HCT116 (cell line): ENCODE measurements at regions not wholly inside any gene's neighbourhood (a gene's known extent, or its start where the extent isn't known, plus 50 kb on each side); places are given as distances from the start of the nearest gene placed in this dataset.

Source experiments
- ATAC-seq: fragments of 200-7000 bp; cut with Tn5 transposase; 2 replicates; pipeline ENCODE4 v1.9.1; 2020; ENCODE audit warnings: mild to moderate bottlenecking, moderate library complexity
- BruUV-seq: library from RNA; stranded (reverse); fragments of 400-500 nt; replicated peaks from 2 replicates; lab custom pipeline; 2021; lab: Mats Ljungman, UMichigan
- CTCF ChIA-PET: fragments of 300-600 bp; sonication (Branson Sonifier 250); formaldehyde crosslinking; loops from one replicate; lab custom pipeline; 2021; ENCODE audit warnings: antibody characterized with exemption; lab: Charles Lee
- POLR2A ChIA-PET: fragments of 300-600, 350-600 bp; sonication (Branson Sonifier 250); formaldehyde crosslinking; loops from one replicate; lab custom pipeline; 2021; ENCODE audit warnings: antibody characterized with exemption; lab: Charles Lee
- RAD21 ChIA-PET, 2 experiments: fragments of 300-600 bp; sonication (Branson Sonifier 250); formaldehyde crosslinking; loops; one replicate each; lab custom pipeline; 2023; ENCODE audit warnings: low total read pairs in 2 of 2; ENCODE audit not compliant: uncharacterized antibody in 2 of 2, unreplicated experiment in 2 of 2, low non-redundant PET in 1 of 2; lab: Charles Lee
- DNase-seq: peaks from one replicate; pipeline ENCODE4 v3.0.0-alpha.2; 2010; ENCODE audit warnings: low read depth, low spot score
- H2AFZ ChIP-seq: fragments of 200-600 bp; shearing (Covaris generic), sonication (generic); 2 replicates; pipeline ENCODE4 v1.6.1; 2017; ENCODE audit warnings: low read depth, mixed run types, mixed read lengths, antibody characterized with exemption, low read length; ENCODE audit not compliant: poor library complexity, severe bottlenecking
- H3K27ac ChIP-seq: 2 replicates; pipeline ENCODE4 v1.5.1; 2012; ENCODE audit warnings: low read depth, low read length
- H3K27me3 ChIP-seq: fragments of 200-600 bp; sonication (generic); 2 replicates; pipeline ENCODE4 v1.6.1; 2016; ENCODE audit warnings: mixed run types, low read length, mixed read lengths; ENCODE audit not compliant: insufficient read depth
- H3K36me3 ChIP-seq, 2 experiments: fragments of 200-500 bp in 1 of 2; fragments of 200-600 bp in 1 of 2; sonication (Bioruptor generic) in 1 of 2; sonication (generic) in 1 of 2; 2 replicates each; pipeline versions ENCODE4 v1.5.1 to v1.6.1; 2014 to 2016; ENCODE audit warnings: low read length in 2 of 2, inconsistent platforms in 1 of 2, mixed read lengths in 1 of 2, mixed run types in 1 of 2; ENCODE audit not compliant: insufficient read depth in 2 of 2, control insufficient read depth in 1 of 2
- H3K4me1 ChIP-seq, 2 experiments: fragments of 200-600 bp in 1 of 2; sonication (generic) in 1 of 2; 2 replicates each; pipeline versions ENCODE4 v1.5.1 to v1.6.1; 2012 to 2017; ENCODE audit warnings: low read length in 2 of 2, inconsistent platforms in 1 of 2, mild to moderate bottlenecking in 1 of 2, mixed read lengths in 1 of 2, mixed run types in 1 of 2, moderate library complexity in 1 of 2; ENCODE audit not compliant: insufficient read depth in 2 of 2, control insufficient read depth in 1 of 2
- H3K4me2 ChIP-seq: fragments of 200-600 bp; sonication (generic); 2 replicates; pipeline ENCODE4 v1.6.1; 2017; ENCODE audit warnings: mixed run types, low read length, mixed read lengths
- H3K4me3 ChIP-seq, 2 experiments: fragments of 200-600 bp in 1 of 2; sonication (generic) in 1 of 2; replicated peaks in 1 of 2; 2 replicates each; pipeline ENCODE4 v1.5.1; 2011 to 2016; ENCODE audit warnings: low read length in 2 of 2, control low read depth in 1 of 2, low read depth in 1 of 2, mild to moderate bottlenecking in 1 of 2, mixed read lengths in 1 of 2, mixed run types in 1 of 2
- H3K79me2 ChIP-seq: fragments of 200-600 bp; sonication (generic); 2 replicates; pipeline ENCODE4 v1.6.1; 2017; ENCODE audit warnings: mild to moderate bottlenecking, mixed run types, low read length, moderate library complexity, mixed read lengths; ENCODE audit not compliant: insufficient read depth
- H3K9ac ChIP-seq: fragments of 200-600 bp; sonication (generic); 2 replicates; pipeline ENCODE4 v1.6.1; 2016; ENCODE audit warnings: low read length, mixed read lengths
- H3K9me2 ChIP-seq: fragments of 200-600 bp; sonication (generic), shearing (Covaris generic); 2 replicates; pipeline ENCODE4 v1.6.1; 2017; ENCODE audit warnings: mixed run types, mild to moderate bottlenecking, moderate library complexity; ENCODE audit not compliant: insufficient read depth
- H3K9me3 ChIP-seq, 2 experiments: fragments of 200-500 bp in 1 of 2; fragments of 200-600 bp in 1 of 2; sonication (Bioruptor generic) in 1 of 2; sonication (generic) in 1 of 2; 2 replicates each; pipeline ENCODE4 v1.6.1; 2014 to 2017; ENCODE audit warnings: low read length in 2 of 2, mixed read lengths in 2 of 2, inconsistent platforms in 1 of 2, low read depth in 1 of 2, mild to moderate bottlenecking in 1 of 2, mixed run types in 1 of 2, moderate library complexity in 1 of 2; ENCODE audit not compliant: control insufficient read depth in 1 of 2, insufficient read depth in 1 of 2
- H4K20me1 ChIP-seq: fragments of 200-600 bp; sonication (generic), shearing (Covaris generic); 2 replicates; pipeline ENCODE4 v1.6.1; 2017; ENCODE audit warnings: mixed run types, mild to moderate bottlenecking, moderate library complexity; ENCODE audit not compliant: insufficient read depth
- POLR2A ChIP-seq: IDR thresholded peaks from 2 replicates; pipeline ENCODE4 v1.7.0; 2011; ENCODE audit warnings: borderline replicate concordance; ENCODE audit not compliant: insufficient read depth, insufficient read length; ENCODE audit errors: extremely low read depth
- SIN3A ChIP-seq: IDR thresholded peaks from 2 replicates; pipeline ENCODE4 v1.6.1; 2012; ENCODE audit warnings: low read depth
- intact Hi-C: fragments of 100-400 bp; cut with micrococcal nuclease; formaldehyde crosslinking; loops from 2 replicates; pipeline ENCODE4 v1.10.0; 2022
- TF ChIP-seq, protein P1 (sequence below): IDR thresholded peaks from 2 replicates; pipeline ENCODE4 v1.6.1; 2012
- TF ChIP-seq, protein P2 (sequence below): IDR thresholded peaks from 2 replicates; pipeline ENCODE4 v1.6.1; 2011; ENCODE audit warnings: mild to moderate bottlenecking, low read length, moderate library complexity; ENCODE audit not compliant: insufficient replicate concordance; ENCODE audit errors: extremely low read depth

DNA sequence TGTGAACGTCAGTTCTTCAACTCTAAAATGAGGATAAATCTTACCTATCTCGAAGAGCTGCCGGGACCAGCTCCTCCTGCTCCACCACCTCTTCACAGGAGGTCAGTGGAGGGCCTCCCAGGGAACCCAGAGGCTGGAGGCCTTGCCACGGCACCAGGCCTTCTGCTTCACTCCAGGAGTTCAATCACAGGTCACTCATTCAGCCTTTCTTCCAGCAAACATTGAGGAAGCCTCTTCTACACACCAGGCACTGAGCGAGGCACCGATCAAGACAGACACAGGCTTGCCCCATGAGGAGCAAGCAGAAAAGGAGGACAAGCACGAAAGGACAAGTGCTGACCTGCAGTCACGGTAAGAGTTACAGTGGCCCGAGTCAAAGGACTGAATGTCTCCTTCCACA is 64.8 kb upstream of the WNT11 start:
- ATAC-seq (no peak), DNase-seq (no peak)
- peaks cover 0 to 7% of the 10 kb centered on the region in 2 experiments; a peak in 2 of 4 replicates for H3K4me1 ChIP-seq
- H3K4me2 ChIP-seq, result no peak overlapping the region
- H3K27me3 ChIP-seq, result no peaks in the 10 kb centered on the region
- H3K36me3 ChIP-seq, result no peaks in the 10 kb centered on the region
- H3K79me2 ChIP-seq, result no peaks in the 10 kb centered on the region
- ChIA-PET RAD21 (no interaction called here), CTCF (no interaction called here), POLR2A (no interaction called here)
- no peaks in the 10 kb centered on the region for H3K9me2 ChIP-seq
- TF ChIP-seq, protein P1, sequence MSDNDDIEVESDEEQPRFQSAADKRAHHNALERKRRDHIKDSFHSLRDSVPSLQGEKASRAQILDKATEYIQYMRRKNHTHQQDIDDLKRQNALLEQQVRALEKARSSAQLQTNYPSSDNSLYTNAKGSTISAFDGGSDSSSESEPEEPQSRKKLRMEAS, result no peak
- H4K20me1 ChIP-seq, result no peaks in the 10 kb centered on the region
- BruUV-seq, result no TSS peak
- H3K9ac ChIP-seq, result no peak overlapping the region
- no peak overlapping the region for H3K4me3 ChIP-seq
- intact Hi-C loops, result no loop called here
- H3K27ac ChIP-seq, result no peak overlapping the region
- peaks cover 0 to 6% of the 10 kb centered on the region in 2 experiments; a peak in 1 of 4 replicates for H3K9me3 ChIP-seq
- no peak overlapping the region for H2AFZ ChIP-seq

DNA sequence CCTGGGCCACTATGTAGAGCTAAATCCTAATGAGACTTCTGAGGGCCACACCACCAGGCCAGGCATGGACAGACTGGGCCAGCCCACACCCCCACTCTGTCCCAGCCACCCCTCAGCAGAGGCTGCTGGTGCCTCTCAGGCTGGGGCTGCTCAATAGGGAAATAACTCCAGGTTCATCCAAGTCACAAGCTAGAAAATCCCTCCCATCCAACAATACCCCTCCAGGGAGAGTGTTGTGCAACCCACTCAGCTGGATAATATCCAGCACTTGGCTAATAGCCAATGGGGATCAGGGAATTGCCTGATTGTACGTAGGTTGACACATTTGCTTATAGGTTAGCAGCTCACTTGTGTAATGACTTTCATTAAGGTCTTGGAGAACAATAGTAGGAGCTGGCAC is 64.1 kb upstream of the WNT11 start:
- ChIA-PET CTCF (no interaction called here), POLR2A (no interaction called here)
- no peak for ATAC-seq
- no peak overlapping the region for H3K4me3 ChIP-seq
- H3K4me1 ChIP-seq, result peaks cover 0 to 12% of the 10 kb centered on the region in 2 experiments; a peak in 2 of 4 replicates
- H3K9ac ChIP-seq, result no peak overlapping the region
- no peaks in the 10 kb centered on the region for H3K9me2 ChIP-seq
- H2AFZ ChIP-seq, result no peak overlapping the region
- TF ChIP-seq, protein P2, sequence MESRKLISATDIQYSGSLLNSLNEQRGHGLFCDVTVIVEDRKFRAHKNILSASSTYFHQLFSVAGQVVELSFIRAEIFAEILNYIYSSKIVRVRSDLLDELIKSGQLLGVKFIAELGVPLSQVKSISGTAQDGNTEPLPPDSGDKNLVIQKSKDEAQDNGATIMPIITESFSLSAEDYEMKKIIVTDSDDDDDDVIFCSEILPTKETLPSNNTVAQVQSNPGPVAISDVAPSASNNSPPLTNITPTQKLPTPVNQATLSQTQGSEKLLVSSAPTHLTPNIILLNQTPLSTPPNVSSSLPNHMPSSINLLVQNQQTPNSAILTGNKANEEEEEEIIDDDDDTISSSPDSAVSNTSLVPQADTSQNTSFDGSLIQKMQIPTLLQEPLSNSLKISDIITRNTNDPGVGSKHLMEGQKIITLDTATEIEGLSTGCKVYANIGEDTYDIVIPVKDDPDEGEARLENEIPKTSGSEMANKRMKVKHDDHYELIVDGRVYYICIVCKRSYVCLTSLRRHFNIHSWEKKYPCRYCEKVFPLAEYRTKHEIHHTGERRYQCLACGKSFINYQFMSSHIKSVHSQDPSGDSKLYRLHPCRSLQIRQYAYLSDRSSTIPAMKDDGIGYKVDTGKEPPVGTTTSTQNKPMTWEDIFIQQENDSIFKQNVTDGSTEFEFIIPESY, result no peak
- TF ChIP-seq POLR2A, result no peak
- TF ChIP-seq, protein P1, result no peak
- no peak for TF ChIP-seq SIN3A
- TF ChIP-seq, all 23 proteins: peak for 0
- Histone ChIP-seq H3K36me3 (no peaks in the 10 kb centered on the region), H3K4me2 (no peak overlapping the region), H3K9me3 (peaks cover 0 to 6% of the 10 kb centered on the region in 2 experiments; a peak in 1 of 4 replicates), H4K20me1 (no peaks in the 10 kb centered on the region), H3K27me3 (no peaks in the 10 kb centered on the region), H3K27ac (no peak overlapping the region), H3K79me2 (no peaks in the 10 kb centered on the region)
- BruUV-seq, result no TSS peak
- RAD21 ChIA-PET, result no interaction called here
- no peak for DNase-seq
- intact Hi-C loops, result no loop called here
